Activated naive CD4-positive, alpha-beta T cell treated with anti-CD3 and anti-CD28 coated beads for 36 hours (primary cell): ENCODE measurements at regions not wholly inside any gene's neighbourhood (a gene's known extent, or its start where the extent isn't known, plus 50 kb on each side); places are given as distances from the start of the nearest gene placed in this dataset.

Experiments used
- CTCF ChIA-PET: fragments of 350-600 bp; sonication (Branson Sonifier 250); formaldehyde crosslinking; loops from one replicate; lab custom pipeline; 2021; ENCODE audit warnings: antibody characterized with exemption; lab: Charles Lee
- DNase-seq: peaks from one replicate; pipeline ENCODE4 v3.0.0-alpha.2; 2020
- H3K27ac Mint-ChIP-seq: one replicate; pipeline ENCODE4 v1.8.0; 2021; ENCODE audit warnings: mild to moderate bottlenecking, mixed read lengths
- H3K27me3 Mint-ChIP-seq: one replicate; pipeline ENCODE4 v1.8.0; 2021; ENCODE audit warnings: low read depth, mixed read lengths
- H3K36me3 Mint-ChIP-seq: one replicate; pipeline ENCODE4 v1.8.0; 2021; ENCODE audit warnings: low read depth, mixed read lengths
- H3K4me1 Mint-ChIP-seq: one replicate; pipeline ENCODE4 v1.8.0; 2021; ENCODE audit warnings: low read depth, mixed read lengths
- H3K4me3 Mint-ChIP-seq: one replicate; pipeline ENCODE4 v1.8.0; 2021; ENCODE audit warnings: mild to moderate bottlenecking, moderate library complexity, mixed read lengths
- H3K9me3 Mint-ChIP-seq: one replicate; pipeline ENCODE4 v1.8.0; 2021; ENCODE audit warnings: mixed read lengths
- intact Hi-C: fragments of 100-400 bp; cut with micrococcal nuclease; formaldehyde crosslinking; loops from one replicate; pipeline ENCODE4 v1.15.1; 2023

- DNase-seq: no peak
- intact Hi-C loops: no loop called here
- H3K36me3 Mint-ChIP-seq: no peaks in the 10 kb centered on the region
- H3K27me3 Mint-ChIP-seq: no peaks in the 10 kb centered on the region
- H3K4me3 Mint-ChIP-seq: no peak overlapping the region
- H3K4me1 Mint-ChIP-seq: no peaks in the 10 kb centered on the region
- CTCF ChIA-PET: no interaction called here
- H3K9me3 Mint-ChIP-seq: no peaks in the 10 kb centered on the region
- no peak overlapping the region for H3K27ac Mint-ChIP-seq
Measured at GRCh38 chr12:22924391-22924790, 299.4 kb downstream of the ETNK1 start.

DNA sequence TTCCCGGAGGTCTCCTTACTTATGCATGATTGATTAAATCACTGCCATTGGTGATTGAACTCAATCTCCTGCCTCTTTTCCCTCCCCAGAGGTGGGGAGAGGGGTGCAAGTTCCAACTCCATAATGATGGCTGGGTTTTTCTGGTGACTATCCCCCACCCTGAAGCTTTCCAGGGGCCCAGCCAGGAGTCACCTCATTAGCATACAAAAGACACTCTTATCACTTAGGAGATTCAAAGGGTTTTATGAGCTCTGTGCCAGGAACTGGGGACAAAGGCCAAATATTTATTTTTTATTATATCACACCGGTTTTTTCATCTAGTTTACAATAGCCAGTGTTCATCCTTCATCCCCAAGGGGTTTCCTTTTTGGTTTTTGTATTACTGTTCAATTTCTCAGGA, 300.7 kb downstream of the ETNK1 start:
- DNase-seq: no peak
- intact Hi-C loops: no loop called here
- Mint-ChIP-seq H3K9me3 (no peaks in the 10 kb centered on the region), H3K27me3 (no peaks in the 10 kb centered on the region), H3K4me1 (no peaks in the 10 kb centered on the region), H3K4me3 (no peak overlapping the region), H3K36me3 (no peaks in the 10 kb centered on the region), H3K27ac (no peak overlapping the region)
- CTCF ChIA-PET: no interaction called here

DNA sequence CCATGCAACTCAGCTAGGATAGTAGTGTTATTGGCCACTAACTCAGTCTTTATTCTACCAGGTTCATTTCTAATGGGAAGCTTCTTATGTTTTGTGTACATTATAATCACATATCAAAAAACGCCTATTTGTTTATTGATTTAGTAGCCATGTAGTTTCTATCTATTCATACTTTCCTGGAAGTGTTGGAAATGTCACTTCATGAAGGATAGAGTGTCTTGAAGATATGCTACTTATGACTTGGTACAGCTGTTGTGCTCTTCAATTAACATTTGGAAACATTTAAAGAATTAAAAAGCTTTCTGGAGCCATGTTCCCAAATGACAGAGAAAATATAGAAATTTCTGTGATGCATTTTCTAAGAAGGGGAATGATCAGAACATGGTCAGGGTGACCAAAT, 307.5 kb downstream of the ETNK1 start:
- intact Hi-C loops: no loop called here
- CTCF ChIA-PET: no interaction called here
- no peak overlapping the region for H3K27ac Mint-ChIP-seq
- H3K36me3 Mint-ChIP-seq: no peaks in the 10 kb centered on the region
- DNase-seq: no peak
- no peaks in the 10 kb centered on the region for H3K27me3 Mint-ChIP-seq
- no peaks in the 10 kb centered on the region for H3K9me3 Mint-ChIP-seq
- no peaks in the 10 kb centered on the region for H3K4me1 Mint-ChIP-seq
- no peak overlapping the region for H3K4me3 Mint-ChIP-seq

- CTCF ChIA-PET: no interaction called here
- Mint-ChIP-seq H3K27me3 (no peaks in the 10 kb centered on the region), H3K36me3 (no peaks in the 10 kb centered on the region), H3K4me1 (no peaks in the 10 kb centered on the region), H3K9me3 (peaks cover 2% of the 10 kb centered on the region), H3K4me3 (no peak overlapping the region), H3K27ac (no peak overlapping the region)
- no peak for DNase-seq
- intact Hi-C loops: no loop called here
Measured at GRCh38 chr12:22935090-22935489, 310.1 kb downstream of the ETNK1 start.

GRCh38 chr12:22935501-22935900, 310.5 kb downstream of the ETNK1 start:
- CTCF ChIA-PET: no interaction called here
- Mint-ChIP-seq H3K4me1 (no peaks in the 10 kb centered on the region), H3K27ac (no peak overlapping the region), H3K27me3 (no peaks in the 10 kb centered on the region), H3K9me3 (peaks cover 3% of the 10 kb centered on the region), H3K4me3 (no peak overlapping the region), H3K36me3 (no peaks in the 10 kb centered on the region)
- intact Hi-C loops: no loop called here
- no peak for DNase-seq

DNA sequence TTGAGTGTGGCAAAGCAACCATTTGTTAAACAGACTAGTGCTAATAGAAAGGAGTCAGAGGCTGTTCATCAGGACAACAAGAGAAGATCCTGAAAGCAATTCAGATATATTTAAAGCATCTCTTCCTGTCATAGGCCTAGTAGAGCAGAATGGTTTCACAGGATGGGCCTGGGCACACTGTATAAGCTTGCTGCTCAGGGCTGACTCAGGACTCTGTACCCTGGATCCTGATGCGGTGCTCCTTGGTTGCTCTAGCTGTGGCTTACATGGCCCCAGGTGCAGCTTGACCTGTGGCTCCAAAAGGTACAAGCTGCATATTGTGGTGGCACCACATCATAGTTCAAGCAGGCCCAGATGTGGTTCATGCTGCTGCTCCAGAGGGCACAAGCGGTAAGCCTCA, 313.4 kb downstream of the ETNK1 start:
- intact Hi-C loops: no loop called here
- Mint-ChIP-seq H3K27me3 (no peaks in the 10 kb centered on the region), H3K9me3 (peaks cover 7% of the 10 kb centered on the region), H3K4me1 (no peaks in the 10 kb centered on the region), H3K4me3 (no peak overlapping the region), H3K27ac (no peak overlapping the region), H3K36me3 (no peaks in the 10 kb centered on the region)
- CTCF ChIA-PET: no interaction called here
- no peak for DNase-seq

DNA sequence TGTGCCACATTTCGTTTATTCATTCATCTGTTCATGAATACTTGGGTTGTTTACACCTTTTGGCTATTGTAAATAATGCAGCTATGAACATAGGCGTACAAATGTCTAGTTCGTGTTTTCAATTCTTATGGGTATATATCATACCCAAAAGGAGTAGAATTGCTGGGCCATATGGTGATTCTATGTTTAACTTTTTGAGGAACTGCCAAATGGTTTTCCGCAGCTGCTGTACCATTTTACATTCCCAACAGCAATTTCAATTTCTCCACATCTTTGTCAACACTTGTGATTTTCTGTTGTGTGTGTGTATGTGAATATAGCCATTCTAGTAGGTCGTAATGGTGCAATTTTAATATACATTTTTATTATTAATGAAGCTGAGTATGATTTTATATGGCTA, 326.2 kb downstream of the ETNK1 start:
- Mint-ChIP-seq H3K9me3 (peaks cover 1% of the 10 kb centered on the region), H3K27ac (no peak overlapping the region), H3K4me3 (no peak overlapping the region), H3K36me3 (no peaks in the 10 kb centered on the region), H3K4me1 (no peaks in the 10 kb centered on the region), H3K27me3 (no peaks in the 10 kb centered on the region)
- CTCF ChIA-PET: no interaction called here
- DNase-seq: no peak
- intact Hi-C loops: no loop called here

- CTCF ChIA-PET: no interaction called here
- intact Hi-C loops: no loop called here
- DNase-seq: no peak
- Mint-ChIP-seq H3K27me3 (no peaks in the 10 kb centered on the region), H3K4me3 (no peak overlapping the region), H3K27ac (no peak overlapping the region), H3K9me3 (peaks cover 1% of the 10 kb centered on the region), H3K4me1 (no peaks in the 10 kb centered on the region), H3K36me3 (no peaks in the 10 kb centered on the region)
Measured at GRCh38 chr12:22956690-22957089, 331.7 kb downstream of the ETNK1 start.

DNA sequence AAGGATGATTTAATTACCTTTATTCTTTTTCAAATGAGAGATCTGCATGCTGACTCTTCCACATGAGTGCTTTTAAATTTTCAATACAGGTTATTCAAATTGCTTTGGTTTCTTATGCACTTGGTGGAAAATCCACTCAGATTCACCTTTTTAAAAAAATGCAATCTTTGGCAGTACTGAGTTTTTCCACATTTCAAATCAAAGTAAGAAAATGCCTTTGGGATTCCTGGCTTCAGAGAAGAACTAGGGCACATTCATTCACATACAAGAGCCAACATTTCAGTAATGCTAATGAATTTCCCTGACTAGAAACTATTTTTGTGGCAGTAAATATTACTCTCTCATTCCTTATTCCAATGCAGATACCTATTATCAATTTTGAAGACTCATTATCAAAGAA, 342.2 kb downstream of the ETNK1 start:
- H3K4me3 Mint-ChIP-seq: no peak overlapping the region
- no peaks in the 10 kb centered on the region for H3K27me3 Mint-ChIP-seq
- DNase-seq: no peak
- no peaks in the 10 kb centered on the region for H3K4me1 Mint-ChIP-seq
- intact Hi-C loops: no loop called here
- no peak overlapping the region for H3K27ac Mint-ChIP-seq
- H3K9me3 Mint-ChIP-seq: peaks cover 4% of the 10 kb centered on the region
- CTCF ChIA-PET: no interaction called here
- H3K36me3 Mint-ChIP-seq: no peaks in the 10 kb centered on the region

GRCh38 chr12:22969521-22969920, 344.6 kb downstream of the ETNK1 start:
- CTCF ChIA-PET: no interaction called here
- Mint-ChIP-seq H3K36me3 (no peaks in the 10 kb centered on the region), H3K4me3 (no peak overlapping the region), H3K27me3 (no peaks in the 10 kb centered on the region), H3K4me1 (no peaks in the 10 kb centered on the region), H3K9me3 (peaks cover 4% of the 10 kb centered on the region), H3K27ac (no peak overlapping the region)
- intact Hi-C loops: no loop called here
- no peak for DNase-seq

DNA sequence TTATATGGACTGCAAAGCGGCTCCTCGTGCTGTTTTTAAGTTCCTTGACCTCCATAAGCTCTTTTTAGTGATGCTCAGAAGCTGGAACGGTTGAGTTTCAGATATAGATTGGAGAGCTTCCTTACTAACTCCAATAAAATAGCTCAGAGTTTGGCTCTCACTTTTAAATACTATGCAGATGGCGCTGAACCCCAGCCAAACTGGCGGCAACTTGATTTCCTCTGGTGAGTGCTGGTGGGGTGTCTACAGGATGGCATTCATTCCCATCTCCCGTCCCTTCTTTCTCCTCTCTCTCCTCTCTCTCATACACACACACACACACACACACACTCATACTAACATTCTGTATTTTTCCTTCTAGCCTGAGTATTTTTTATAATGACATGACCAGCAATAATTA, 346.3 kb downstream of the ETNK1 start:
- no peak for DNase-seq
- no peaks in the 10 kb centered on the region for H3K4me1 Mint-ChIP-seq
- H3K36me3 Mint-ChIP-seq: no peaks in the 10 kb centered on the region
- no peak overlapping the region for H3K4me3 Mint-ChIP-seq
- CTCF ChIA-PET: no interaction called here
- H3K27me3 Mint-ChIP-seq: no peaks in the 10 kb centered on the region
- no peaks in the 10 kb centered on the region for H3K9me3 Mint-ChIP-seq
- no peak overlapping the region for H3K27ac Mint-ChIP-seq
- intact Hi-C loops: no loop called here

GRCh38 chr12:22971701-22972191, 346.8 kb downstream of the ETNK1 start:
- Mint-ChIP-seq H3K27ac (no peak overlapping the region), H3K9me3 (no peaks in the 10 kb centered on the region), H3K4me3 (no peak overlapping the region), H3K4me1 (no peaks in the 10 kb centered on the region), H3K36me3 (no peaks in the 10 kb centered on the region), H3K27me3 (no peaks in the 10 kb centered on the region)
- CTCF ChIA-PET: no interaction called here
- intact Hi-C loops: no loop called here
- no peak for DNase-seq

DNA sequence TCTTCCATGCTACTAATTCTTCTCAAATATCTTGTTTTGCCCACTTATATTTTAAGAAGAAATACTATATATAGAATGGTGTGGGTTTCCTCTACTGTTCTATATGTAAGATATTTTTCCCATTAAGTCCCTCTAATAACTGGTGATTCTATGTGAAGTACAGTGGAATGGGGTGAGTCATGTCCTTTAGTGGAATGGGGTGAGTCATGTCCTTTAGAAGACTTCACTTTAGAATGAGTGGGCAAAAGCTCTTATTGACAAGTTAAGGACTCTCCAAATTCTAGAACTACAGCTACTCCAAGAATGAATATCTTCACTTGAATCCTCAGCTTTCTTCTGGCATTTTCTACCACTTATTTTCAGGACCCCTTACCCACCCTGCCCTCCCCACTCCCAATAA, 349.9 kb downstream of the ETNK1 start:
- no peaks in the 10 kb centered on the region for H3K27me3 Mint-ChIP-seq
- H3K4me1 Mint-ChIP-seq: no peaks in the 10 kb centered on the region
- no peak overlapping the region for H3K4me3 Mint-ChIP-seq
- H3K9me3 Mint-ChIP-seq: no peaks in the 10 kb centered on the region
- H3K27ac Mint-ChIP-seq: no peak overlapping the region
- CTCF ChIA-PET: no interaction called here
- no peak for DNase-seq
- H3K36me3 Mint-ChIP-seq: no peaks in the 10 kb centered on the region
- intact Hi-C loops: no loop called here

- no peaks in the 10 kb centered on the region for H3K9me3 Mint-ChIP-seq
Measured at GRCh38 chr12:22978962-22979361, 354.0 kb downstream of the ETNK1 start.

More at GRCh38 chr12:22978962-22979361, 354.0 kb downstream of the ETNK1 start:
- no peak overlapping the region for H3K27ac Mint-ChIP-seq
- no peak overlapping the region for H3K4me3 Mint-ChIP-seq
- CTCF ChIA-PET: no interaction called here
- H3K4me1 Mint-ChIP-seq: no peaks in the 10 kb centered on the region
- intact Hi-C loops: no loop called here
- no peaks in the 10 kb centered on the region for H3K27me3 Mint-ChIP-seq
- H3K36me3 Mint-ChIP-seq: no peaks in the 10 kb centered on the region
- no peak for DNase-seq
